ENCODE measurements at regions not wholly inside any gene's neighbourhood (a gene's known extent, or its start where the extent isn't known, plus 50 kb on each side); places are given as distances from the start of the nearest gene placed in this dataset.

DNA sequence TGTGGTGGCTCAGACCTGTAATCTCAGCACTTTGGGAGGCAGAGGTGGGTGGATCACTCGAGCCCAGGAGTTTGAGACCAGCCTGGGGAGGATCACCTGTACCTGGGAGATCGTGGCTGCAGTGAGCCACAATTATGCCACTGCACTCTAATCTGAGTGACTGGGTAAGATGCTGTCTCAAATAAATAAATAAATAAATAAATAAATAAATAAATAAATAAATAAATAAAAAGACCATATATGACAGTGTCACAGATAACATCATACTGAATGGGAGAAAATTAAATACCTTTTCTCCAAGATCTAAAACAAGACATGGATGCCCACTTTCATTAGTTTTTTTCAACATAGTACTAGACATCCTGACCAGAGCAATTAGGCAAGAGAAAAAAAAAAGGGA lies 182.8 kb downstream of the FAM47A start:
- TF ChIP-seq, protein P1, sequence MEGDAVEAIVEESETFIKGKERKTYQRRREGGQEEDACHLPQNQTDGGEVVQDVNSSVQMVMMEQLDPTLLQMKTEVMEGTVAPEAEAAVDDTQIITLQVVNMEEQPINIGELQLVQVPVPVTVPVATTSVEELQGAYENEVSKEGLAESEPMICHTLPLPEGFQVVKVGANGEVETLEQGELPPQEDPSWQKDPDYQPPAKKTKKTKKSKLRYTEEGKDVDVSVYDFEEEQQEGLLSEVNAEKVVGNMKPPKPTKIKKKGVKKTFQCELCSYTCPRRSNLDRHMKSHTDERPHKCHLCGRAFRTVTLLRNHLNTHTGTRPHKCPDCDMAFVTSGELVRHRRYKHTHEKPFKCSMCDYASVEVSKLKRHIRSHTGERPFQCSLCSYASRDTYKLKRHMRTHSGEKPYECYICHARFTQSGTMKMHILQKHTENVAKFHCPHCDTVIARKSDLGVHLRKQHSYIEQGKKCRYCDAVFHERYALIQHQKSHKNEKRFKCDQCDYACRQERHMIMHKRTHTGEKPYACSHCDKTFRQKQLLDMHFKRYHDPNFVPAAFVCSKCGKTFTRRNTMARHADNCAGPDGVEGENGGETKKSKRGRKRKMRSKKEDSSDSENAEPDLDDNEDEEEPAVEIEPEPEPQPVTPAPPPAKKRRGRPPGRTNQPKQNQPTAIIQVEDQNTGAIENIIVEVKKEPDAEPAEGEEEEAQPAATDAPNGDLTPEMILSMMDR (IDR thresholded peaks at IDR 0.05; ENCODE audit: poor library complexity) = no peak
- TF ChIP-seq EZH2phosphoT487 (IDR thresholded peaks at IDR 0.05; ENCODE audit: low read depth, severe bottlenecking, unreplicated experiment) (no peak), EZH2 (IDR thresholded peaks at IDR 0.05; ENCODE audit: borderline replicate concordance) (no peak)
